ENCODE measurements at regions not wholly inside any gene's neighbourhood (a gene's known extent, or its start where the extent isn't known, plus 50 kb on each side); places are given as distances from the start of the nearest gene placed in this dataset.

GRCh38 chr10:44209811-44210210 is 175.1 kb downstream of the CXCL12 start:
- ATAC-seq (no peak), DNase-seq (no peak)
- Histone ChIP-seq H3K27me3 (no peaks in the 10 kb centered on the region), H3K4me1 (no peaks in the 10 kb centered on the region), H3K36me3 (no peaks in the 10 kb centered on the region), H3K4me3 (no peak overlapping the region), H3K9me3 (no peaks in the 10 kb centered on the region), H3K27ac (no peak overlapping the region)
- intact Hi-C loops (cut with DNase I) = no loop called here
- TF ChIP-seq CTCF (IDR thresholded peaks at IDR 0.05) = no peak

- no peaks in the 10 kb centered on the region for H3K36me3 ChIP-seq
- H3K4me1 ChIP-seq = no peaks in the 10 kb centered on the region
- no peak overlapping the region for H3K27ac ChIP-seq
- no peak for TF ChIP-seq CTCF (IDR thresholded peaks at IDR 0.05)
- H3K4me3 ChIP-seq = no peak overlapping the region
- no peaks in the 10 kb centered on the region for H3K9me3 ChIP-seq
- DNase-seq (no peak), ATAC-seq (peak; percentile 14)
- intact Hi-C loops (cut with DNase I) = no loop called here
- no peaks in the 10 kb centered on the region for H3K27me3 ChIP-seq
These were observed 177.7 kb downstream of the CXCL12 start for GRCh38 chr10:44207160-44207559.

GRCh38 chr10:44206127-44206818 is 178.6 kb downstream of the CXCL12 start:
- Histone ChIP-seq H3K4me3 (no peak overlapping the region), H3K27me3 (no peaks in the 10 kb centered on the region), H3K36me3 (no peaks in the 10 kb centered on the region), H3K4me1 (no peaks in the 10 kb centered on the region), H3K27ac (no peak overlapping the region), H3K9me3 (no peaks in the 10 kb centered on the region)
- DNase-seq = no peak
- intact Hi-C loops (cut with DNase I) = no loop called here
- ATAC-seq = no peak
- TF ChIP-seq CTCF (IDR thresholded peaks at IDR 0.05) = no peak

- no peaks in the 10 kb centered on the region for H3K9me3 ChIP-seq
- H3K36me3 ChIP-seq = no peaks in the 10 kb centered on the region
- H3K4me3 ChIP-seq = no peak overlapping the region
- no peak for DNase-seq
- intact Hi-C loops (cut with DNase I) = no loop called here
- no peaks in the 10 kb centered on the region for H3K27me3 ChIP-seq
- no peaks in the 10 kb centered on the region for H3K4me1 ChIP-seq
- H3K27ac ChIP-seq = no peak overlapping the region
- ATAC-seq = no peak
- no peak for TF ChIP-seq CTCF (IDR thresholded peaks at IDR 0.05)
These were observed 179.8 kb downstream of the CXCL12 start for GRCh38 chr10:44205067-44205466.

GRCh38 chr10:44203535-44203934 is 181.4 kb downstream of the CXCL12 start:
- Histone ChIP-seq H3K27me3 (no peaks in the 10 kb centered on the region), H3K27ac (no peak overlapping the region), H3K9me3 (no peaks in the 10 kb centered on the region), H3K4me1 (no peaks in the 10 kb centered on the region), H3K4me3 (no peak overlapping the region), H3K36me3 (no peaks in the 10 kb centered on the region)
- no peak for TF ChIP-seq CTCF (IDR thresholded peaks at IDR 0.05)
- intact Hi-C loops (cut with DNase I) = no loop called here
- ATAC-seq = no peak
- DNase-seq = no peak

GRCh38 chr10:44202952-44203351 is 181.9 kb downstream of the CXCL12 start:
- H3K27me3 ChIP-seq = no peaks in the 10 kb centered on the region
- no peaks in the 10 kb centered on the region for H3K9me3 ChIP-seq
- ATAC-seq = no peak
- no peak overlapping the region for H3K27ac ChIP-seq
- TF ChIP-seq CTCF (IDR thresholded peaks at IDR 0.05) = no peak
- H3K36me3 ChIP-seq = no peaks in the 10 kb centered on the region
- no peaks in the 10 kb centered on the region for H3K4me1 ChIP-seq
- DNase-seq = no peak
- H3K4me3 ChIP-seq = no peak overlapping the region
- intact Hi-C loops (cut with DNase I) = no loop called here
